Ishikawa (cell line): ENCODE measurements at regions not wholly inside any gene's neighbourhood (a gene's known extent, or its start where the extent isn't known, plus 50 kb on each side); places are given as distances from the start of the nearest gene placed in this dataset.

Experiments used
- EP300 ChIP-seq: IDR thresholded peaks from 2 replicates; pipeline ENCODE4 v1.6.1; 2012; ENCODE audit warnings: borderline replicate concordance
- FOXM1 ChIP-seq: IDR thresholded peaks from 2 replicates; pipeline ENCODE4 v1.6.1; 2012; ENCODE audit warnings: low read depth, borderline replicate concordance
- RAD21 ChIP-seq: IDR thresholded peaks from 2 replicates; pipeline ENCODE4 v1.6.1; 2012; ENCODE audit warnings: low read depth
- REST ChIP-seq: IDR thresholded peaks from 2 replicates; pipeline ENCODE4 v1.6.1; 2012; ENCODE audit warnings: low read depth, mild to moderate bottlenecking
- TAF1 ChIP-seq: IDR thresholded peaks from 2 replicates; pipeline ENCODE4 v1.6.1; 2012; ENCODE audit warnings: low read depth, mild to moderate bottlenecking
- TEAD4 ChIP-seq: IDR thresholded peaks from 2 replicates; pipeline ENCODE4 v1.6.1; 2012
- YY1 ChIP-seq: IDR thresholded peaks from 2 replicates; pipeline ENCODE4 v1.6.1; 2012; ENCODE audit warnings: low read depth

GRCh38 chr3:118554148-118554838 is 480.4 kb downstream of the IGSF11 start:
- TF ChIP-seq TAF1 (no peak), YY1 (no peak), EP300 (no peak), RAD21 (no peak), FOXM1 (no peak), TEAD4 (no peak), REST (no peak)
